Mammary epithelial cell (primary cell): ENCODE measurements at regions not wholly inside any gene's neighbourhood (a gene's known extent, or its start where the extent isn't known, plus 50 kb on each side); places are given as distances from the start of the nearest gene placed in this dataset.

Experiments used
- EZH2 ChIP-seq: IDR thresholded peaks from 2 replicates; pipeline ENCODE4 v1.6.1; 2012; ENCODE audit warnings: low read length, inconsistent platforms, borderline replicate concordance
- TF ChIP-seq, protein P1 (sequence below), 2 donors: IDR thresholded peaks in 1 of 2; conservative IDR thresholded peaks in 1 of 2; 2 replicates each; pipeline ENCODE4 v1.5.1; 2011 to 2012; ENCODE audit warnings: inconsistent platforms in 2 of 2, low read length in 2 of 2, mild to moderate bottlenecking in 2 of 2, control low read depth in 1 of 2, low read depth in 1 of 2; ENCODE audit not compliant: insufficient read depth in 1 of 2; ENCODE audit errors: extremely low read depth in 1 of 2

- TF ChIP-seq, protein P1, sequence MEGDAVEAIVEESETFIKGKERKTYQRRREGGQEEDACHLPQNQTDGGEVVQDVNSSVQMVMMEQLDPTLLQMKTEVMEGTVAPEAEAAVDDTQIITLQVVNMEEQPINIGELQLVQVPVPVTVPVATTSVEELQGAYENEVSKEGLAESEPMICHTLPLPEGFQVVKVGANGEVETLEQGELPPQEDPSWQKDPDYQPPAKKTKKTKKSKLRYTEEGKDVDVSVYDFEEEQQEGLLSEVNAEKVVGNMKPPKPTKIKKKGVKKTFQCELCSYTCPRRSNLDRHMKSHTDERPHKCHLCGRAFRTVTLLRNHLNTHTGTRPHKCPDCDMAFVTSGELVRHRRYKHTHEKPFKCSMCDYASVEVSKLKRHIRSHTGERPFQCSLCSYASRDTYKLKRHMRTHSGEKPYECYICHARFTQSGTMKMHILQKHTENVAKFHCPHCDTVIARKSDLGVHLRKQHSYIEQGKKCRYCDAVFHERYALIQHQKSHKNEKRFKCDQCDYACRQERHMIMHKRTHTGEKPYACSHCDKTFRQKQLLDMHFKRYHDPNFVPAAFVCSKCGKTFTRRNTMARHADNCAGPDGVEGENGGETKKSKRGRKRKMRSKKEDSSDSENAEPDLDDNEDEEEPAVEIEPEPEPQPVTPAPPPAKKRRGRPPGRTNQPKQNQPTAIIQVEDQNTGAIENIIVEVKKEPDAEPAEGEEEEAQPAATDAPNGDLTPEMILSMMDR (conservative IDR thresholded peaks at IDR 0.05 in 1 of 2, IDR thresholded peaks at IDR 0.05 in 1 of 2; ENCODE audit: extremely low read depth in 1 of 2, insufficient read depth in 1 of 2, low read depth in 1 of 2, low read length in 2 of 2) = no peak
- TF ChIP-seq EZH2 = no peak
These were observed 1661.6 kb downstream of the SLITRK1 start for GRCh38 chr13:82220641-82221040.
